ENCODE measurements at regions not wholly inside any gene's neighbourhood (a gene's known extent, or its start where the extent isn't known, plus 50 kb on each side); places are given as distances from the start of the nearest gene placed in this dataset.

DNA sequence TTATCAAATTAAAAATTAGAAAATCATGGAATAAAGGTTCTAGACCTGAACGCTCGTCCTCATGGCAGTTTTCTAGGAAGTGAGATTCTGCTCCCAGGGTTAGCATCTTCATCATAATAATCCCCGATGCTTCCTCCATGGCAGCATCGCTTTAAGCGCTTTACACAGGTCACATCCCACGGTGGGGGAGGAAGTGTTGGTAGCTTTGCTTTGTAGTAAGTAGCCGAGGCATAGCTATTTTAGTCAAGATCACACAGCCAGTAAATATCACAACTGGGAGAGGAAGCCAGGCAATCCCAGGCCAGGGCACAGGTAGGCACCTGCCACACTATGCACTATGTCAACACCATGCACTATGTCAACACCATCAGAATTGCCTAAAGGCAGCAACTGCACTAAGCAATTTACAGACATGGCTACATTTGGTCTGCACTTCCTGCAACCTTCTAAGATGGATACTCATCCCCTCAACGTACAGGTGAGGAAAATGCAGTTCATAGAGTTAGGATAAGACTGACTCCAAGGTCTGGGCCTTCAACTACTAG is 205.5 kb downstream of the FBXO15 start:
- no peak overlapping the region for H3K4me3 ChIP-seq (ENCODE audit: low read depth in 1 of 2, low read length in 2 of 2)
- no peaks in the 10 kb centered on the region for H3K27me3 ChIP-seq (ENCODE audit: low read depth, low read length)
- H3K27ac ChIP-seq (ENCODE audit: low read length) = no peak overlapping the region
- no peaks in the 10 kb centered on the region for H3K9me3 ChIP-seq (ENCODE audit: control insufficient read depth in 1 of 2, low read length in 2 of 2)
- no peaks in the 10 kb centered on the region for H3K36me3 ChIP-seq (ENCODE audit: control insufficient read depth in 1 of 2, insufficient read depth in 2 of 2, low read length in 2 of 2)
- H3K4me1 ChIP-seq (ENCODE audit: control insufficient read depth in 1 of 2, insufficient read depth in 2 of 2, low read length in 2 of 2) = no peaks in the 10 kb centered on the region

DNA sequence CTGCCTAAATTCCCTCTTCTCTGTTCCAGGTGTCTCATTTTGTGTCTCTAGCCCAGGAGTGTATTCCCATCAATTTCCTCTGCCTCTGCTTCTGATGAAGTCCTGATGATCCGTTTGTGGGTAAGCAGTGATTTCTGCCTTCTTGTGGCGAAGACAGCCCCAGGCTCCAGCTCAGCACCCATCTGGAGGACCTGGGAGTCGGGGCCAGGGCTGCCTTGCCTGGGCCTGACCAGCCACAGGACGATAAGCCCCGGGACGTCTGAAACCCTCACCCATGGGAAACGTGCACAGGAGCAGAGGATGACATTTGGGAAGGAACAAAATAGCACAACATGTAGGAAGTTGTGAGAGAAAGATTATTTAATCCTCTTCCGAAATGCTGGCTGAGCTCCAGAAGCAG is 206.9 kb downstream of the FBXO15 start:
- Histone ChIP-seq H3K4me3 (ENCODE audit: low read depth in 1 of 2, low read length in 2 of 2) (no peak overlapping the region), H3K36me3 (ENCODE audit: control insufficient read depth in 1 of 2, insufficient read depth in 2 of 2, low read length in 2 of 2) (no peaks in the 10 kb centered on the region), H3K27me3 (ENCODE audit: low read depth, low read length) (no peaks in the 10 kb centered on the region), H3K4me1 (ENCODE audit: control insufficient read depth in 1 of 2, insufficient read depth in 2 of 2, low read length in 2 of 2) (no peaks in the 10 kb centered on the region), H3K9me3 (ENCODE audit: control insufficient read depth in 1 of 2, low read length in 2 of 2) (no peaks in the 10 kb centered on the region), H3K27ac (ENCODE audit: low read length) (no peak overlapping the region)

DNA sequence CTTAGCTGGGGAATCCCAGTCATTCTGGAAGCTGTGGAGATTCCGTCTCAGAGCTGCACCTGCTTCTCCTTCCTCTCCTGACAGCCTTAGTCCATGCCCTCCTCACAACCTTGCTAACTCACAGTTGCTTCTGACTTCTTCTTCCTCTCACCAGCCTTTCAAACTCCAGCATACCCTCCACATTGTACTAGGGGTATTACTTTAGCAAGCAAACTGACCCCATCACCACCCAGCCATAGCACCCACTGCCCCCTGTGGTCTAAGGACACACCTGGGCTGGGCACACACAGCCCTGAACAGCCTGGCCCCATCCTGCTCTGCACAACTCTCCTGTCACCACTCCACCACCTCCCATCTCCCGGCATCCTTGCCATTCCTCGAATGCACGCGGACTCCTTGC is 208.2 kb downstream of the FBXO15 start:
- Histone ChIP-seq H3K9me3 (ENCODE audit: control insufficient read depth in 1 of 2, low read length in 2 of 2) (no peaks in the 10 kb centered on the region), H3K36me3 (ENCODE audit: control insufficient read depth in 1 of 2, insufficient read depth in 2 of 2, low read length in 2 of 2) (no peaks in the 10 kb centered on the region), H3K27ac (ENCODE audit: low read length) (no peak overlapping the region), H3K27me3 (ENCODE audit: low read depth, low read length) (no peaks in the 10 kb centered on the region), H3K4me1 (ENCODE audit: control insufficient read depth in 1 of 2, insufficient read depth in 2 of 2, low read length in 2 of 2) (no peaks in the 10 kb centered on the region), H3K4me3 (ENCODE audit: low read depth in 1 of 2, low read length in 2 of 2) (no peak overlapping the region)

DNA sequence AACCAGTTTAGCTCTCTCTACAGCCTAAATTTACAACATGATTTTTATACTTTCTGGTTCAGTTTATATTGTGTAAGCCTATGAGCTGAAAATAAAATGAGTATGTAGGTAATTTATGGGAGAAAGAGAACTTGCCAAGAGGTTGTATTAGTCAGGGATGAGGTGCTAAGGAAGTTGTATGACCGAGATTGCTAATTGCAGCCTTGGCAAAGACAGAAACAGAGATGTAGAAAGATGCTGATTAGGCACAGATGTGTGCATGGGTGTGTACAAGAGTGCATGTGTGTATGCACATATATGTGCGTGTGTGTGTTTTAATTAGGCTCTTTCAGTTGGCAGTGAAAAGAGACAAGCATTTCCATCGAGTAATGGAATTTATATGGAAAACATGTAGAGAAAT is 213.9 kb downstream of the FBXO15 start:
- H3K4me3 ChIP-seq (ENCODE audit: low read depth in 1 of 2, low read length in 2 of 2) = no peak overlapping the region
- no peak overlapping the region for H3K27ac ChIP-seq (ENCODE audit: low read length)
- no peaks in the 10 kb centered on the region for H3K4me1 ChIP-seq (ENCODE audit: control insufficient read depth in 1 of 2, insufficient read depth in 2 of 2, low read length in 2 of 2)
- no peaks in the 10 kb centered on the region for H3K36me3 ChIP-seq (ENCODE audit: control insufficient read depth in 1 of 2, insufficient read depth in 2 of 2, low read length in 2 of 2)
- H3K9me3 ChIP-seq (ENCODE audit: control insufficient read depth in 1 of 2, low read length in 2 of 2) = no peaks in the 10 kb centered on the region
- H3K27me3 ChIP-seq (ENCODE audit: low read depth, low read length) = no peaks in the 10 kb centered on the region

DNA sequence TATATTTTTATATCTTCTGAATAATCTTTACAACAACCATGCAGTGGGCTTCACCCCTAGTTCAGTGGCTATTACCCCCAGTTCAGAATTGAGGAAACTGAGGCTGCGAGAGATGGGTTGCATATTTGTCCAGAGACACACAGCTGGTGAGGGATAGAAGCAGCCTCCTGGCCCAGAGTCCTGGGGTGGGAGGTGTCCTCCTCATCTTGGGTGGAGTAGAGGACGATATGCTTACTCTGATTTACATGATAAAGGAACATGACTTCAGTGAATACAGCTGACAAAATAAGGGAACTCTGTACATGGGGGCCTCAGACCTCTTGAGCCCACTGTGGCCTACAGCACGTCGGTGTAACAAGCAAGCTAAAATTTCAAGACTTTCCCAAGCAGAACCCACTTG is 214.7 kb downstream of the FBXO15 start:
- H3K36me3 ChIP-seq (ENCODE audit: control insufficient read depth in 1 of 2, insufficient read depth in 2 of 2, low read length in 2 of 2) = no peaks in the 10 kb centered on the region

DNA sequence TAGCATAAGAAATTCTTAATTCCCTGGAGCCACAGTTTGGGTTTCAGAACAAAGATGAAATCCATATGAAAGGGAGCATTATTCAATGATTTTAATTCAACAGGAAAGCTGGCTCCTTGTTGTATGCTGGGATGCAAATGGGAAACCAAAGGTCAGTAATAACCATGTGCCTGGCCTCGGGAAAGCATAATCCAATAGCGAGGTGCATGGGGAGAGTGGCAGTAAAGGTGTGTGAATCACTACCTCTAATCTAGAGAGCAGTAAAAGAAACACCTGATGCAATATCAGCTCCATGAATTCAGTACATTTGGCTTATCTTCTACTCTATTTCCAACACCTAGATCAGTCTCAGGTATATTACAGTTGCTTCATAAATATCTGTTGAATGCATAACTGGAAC is 220.1 kb downstream of the FBXO15 start:
- Histone ChIP-seq H3K27ac (ENCODE audit: low read length) (no peak overlapping the region), H3K9me3 (ENCODE audit: control insufficient read depth in 1 of 2, low read length in 2 of 2) (no peaks in the 10 kb centered on the region), H3K4me1 (ENCODE audit: control insufficient read depth in 1 of 2, insufficient read depth in 2 of 2, low read length in 2 of 2) (no peaks in the 10 kb centered on the region), H3K4me3 (ENCODE audit: low read depth in 1 of 2, low read length in 2 of 2) (no peak overlapping the region), H3K27me3 (ENCODE audit: low read depth, low read length) (no peaks in the 10 kb centered on the region), H3K36me3 (ENCODE audit: control insufficient read depth in 1 of 2, insufficient read depth in 2 of 2, low read length in 2 of 2) (no peaks in the 10 kb centered on the region)

More for the DNA sequence above, 214.7 kb downstream of the FBXO15 start:
- Histone ChIP-seq H3K4me3 (ENCODE audit: low read depth in 1 of 2, low read length in 2 of 2) (no peak overlapping the region), H3K9me3 (ENCODE audit: control insufficient read depth in 1 of 2, low read length in 2 of 2) (no peaks in the 10 kb centered on the region), H3K27ac (ENCODE audit: low read length) (no peak overlapping the region), H3K4me1 (ENCODE audit: control insufficient read depth in 1 of 2, insufficient read depth in 2 of 2, low read length in 2 of 2) (no peaks in the 10 kb centered on the region), H3K27me3 (ENCODE audit: low read depth, low read length) (no peaks in the 10 kb centered on the region)

DNA sequence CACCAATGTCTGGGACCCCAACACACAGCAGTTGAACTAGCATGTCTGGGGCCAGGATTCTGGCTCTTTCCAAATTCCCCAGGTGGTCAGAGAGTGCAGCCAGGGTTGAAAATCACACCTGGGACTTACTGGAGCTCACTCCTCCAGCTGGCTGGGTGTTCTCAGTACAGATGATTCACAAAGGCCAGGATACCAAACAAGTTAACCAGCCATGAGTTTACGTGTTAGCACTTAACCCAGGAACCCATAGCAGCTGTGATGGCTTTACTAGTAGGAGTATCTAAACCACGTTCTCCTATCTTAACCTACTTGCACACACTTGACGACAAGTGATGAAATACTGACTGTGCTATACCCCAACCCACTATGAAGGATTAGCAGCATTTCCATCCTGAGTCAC is 222.8 kb downstream of the FBXO15 start:
- Histone ChIP-seq H3K4me3 (ENCODE audit: low read depth in 1 of 2, low read length in 2 of 2) (no peak overlapping the region), H3K36me3 (ENCODE audit: control insufficient read depth in 1 of 2, insufficient read depth in 2 of 2, low read length in 2 of 2) (no peaks in the 10 kb centered on the region), H3K27me3 (ENCODE audit: low read depth, low read length) (no peaks in the 10 kb centered on the region), H3K4me1 (ENCODE audit: control insufficient read depth in 1 of 2, insufficient read depth in 2 of 2, low read length in 2 of 2) (no peaks in the 10 kb centered on the region), H3K9me3 (ENCODE audit: control insufficient read depth in 1 of 2, low read length in 2 of 2) (no peaks in the 10 kb centered on the region), H3K27ac (ENCODE audit: low read length) (no peak overlapping the region)

DNA sequence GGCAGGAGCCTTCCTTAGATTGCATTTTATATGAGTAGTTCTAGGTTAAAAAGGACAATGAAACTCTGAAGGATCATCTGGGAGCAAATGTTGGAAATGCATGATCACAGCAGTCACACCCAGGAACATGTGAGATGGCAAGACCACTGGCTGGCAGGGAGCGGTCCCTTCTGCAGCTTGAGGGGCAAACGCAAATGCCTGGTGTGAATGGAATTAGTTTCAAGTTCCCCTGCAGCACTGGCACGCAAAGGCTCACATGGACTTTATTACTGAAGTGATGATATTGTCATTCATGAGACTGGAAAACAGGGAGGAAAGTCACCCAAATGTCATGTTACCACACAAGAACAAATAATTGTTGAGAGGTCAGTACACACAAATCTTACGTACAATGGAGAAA is 223.3 kb downstream of the FBXO15 start:
- Histone ChIP-seq H3K36me3 (ENCODE audit: control insufficient read depth in 1 of 2, insufficient read depth in 2 of 2, low read length in 2 of 2) (no peaks in the 10 kb centered on the region), H3K4me1 (ENCODE audit: control insufficient read depth in 1 of 2, insufficient read depth in 2 of 2, low read length in 2 of 2) (no peaks in the 10 kb centered on the region), H3K27ac (ENCODE audit: low read length) (no peak overlapping the region), H3K9me3 (ENCODE audit: control insufficient read depth in 1 of 2, low read length in 2 of 2) (no peaks in the 10 kb centered on the region), H3K27me3 (ENCODE audit: low read depth, low read length) (no peaks in the 10 kb centered on the region), H3K4me3 (ENCODE audit: low read depth in 1 of 2, low read length in 2 of 2) (no peak overlapping the region)

DNA sequence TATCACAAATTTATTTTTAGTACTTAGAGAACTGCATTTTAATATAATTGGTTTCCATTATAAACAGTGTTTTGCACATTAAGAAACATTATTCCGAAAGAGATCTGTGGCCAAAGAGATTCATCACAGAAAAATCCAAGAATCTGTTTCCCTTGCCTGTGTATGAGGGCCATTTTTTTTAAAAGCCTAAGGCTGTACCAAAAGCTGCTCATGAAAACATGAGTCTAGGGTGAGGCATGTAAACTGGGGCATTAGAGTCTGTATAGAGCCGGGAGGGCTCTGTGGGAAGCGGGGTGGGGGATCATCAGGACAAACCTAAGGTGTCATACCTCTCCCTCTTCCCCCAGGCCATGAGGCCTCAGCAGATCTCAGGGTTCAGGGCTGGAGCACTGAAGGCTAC is 223.8 kb downstream of the FBXO15 start:
- H3K36me3 ChIP-seq (ENCODE audit: control insufficient read depth in 1 of 2, insufficient read depth in 2 of 2, low read length in 2 of 2) = no peaks in the 10 kb centered on the region
- no peak overlapping the region for H3K4me3 ChIP-seq (ENCODE audit: low read depth in 1 of 2, low read length in 2 of 2)
- H3K4me1 ChIP-seq (ENCODE audit: control insufficient read depth in 1 of 2, insufficient read depth in 2 of 2, low read length in 2 of 2) = no peaks in the 10 kb centered on the region
- no peaks in the 10 kb centered on the region for H3K9me3 ChIP-seq (ENCODE audit: control insufficient read depth in 1 of 2, low read length in 2 of 2)
- H3K27ac ChIP-seq (ENCODE audit: low read length) = no peak overlapping the region
- no peaks in the 10 kb centered on the region for H3K27me3 ChIP-seq (ENCODE audit: low read depth, low read length)

DNA sequence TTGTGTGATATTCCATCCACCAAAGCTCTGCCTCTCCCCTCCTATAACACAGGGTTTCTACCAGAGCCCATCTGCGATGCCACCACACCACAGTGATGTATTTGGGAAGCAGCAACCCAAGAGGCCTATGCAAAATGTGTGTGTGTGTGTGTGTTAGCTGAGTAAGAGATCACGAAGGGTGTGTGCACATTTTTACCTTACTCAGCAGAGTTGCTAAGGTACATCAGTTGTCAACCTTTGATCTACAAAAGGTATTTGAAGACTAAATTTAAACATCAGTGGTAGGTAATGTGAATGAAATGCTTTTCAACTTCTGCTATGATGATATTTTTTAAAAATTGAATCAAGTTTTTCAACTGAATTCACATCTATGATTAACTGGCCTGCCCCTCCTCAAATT is 227.6 kb downstream of the FBXO15 start:
- no peaks in the 10 kb centered on the region for H3K36me3 ChIP-seq (ENCODE audit: control insufficient read depth in 1 of 2, insufficient read depth in 2 of 2, low read length in 2 of 2)
- no peak overlapping the region for H3K27ac ChIP-seq (ENCODE audit: low read length)
- H3K4me1 ChIP-seq (ENCODE audit: control insufficient read depth in 1 of 2, insufficient read depth in 2 of 2, low read length in 2 of 2) = no peaks in the 10 kb centered on the region
- no peak overlapping the region for H3K4me3 ChIP-seq (ENCODE audit: low read depth in 1 of 2, low read length in 2 of 2)
- H3K27me3 ChIP-seq (ENCODE audit: low read depth, low read length) = no peaks in the 10 kb centered on the region
- no peaks in the 10 kb centered on the region for H3K9me3 ChIP-seq (ENCODE audit: control insufficient read depth in 1 of 2, low read length in 2 of 2)

DNA sequence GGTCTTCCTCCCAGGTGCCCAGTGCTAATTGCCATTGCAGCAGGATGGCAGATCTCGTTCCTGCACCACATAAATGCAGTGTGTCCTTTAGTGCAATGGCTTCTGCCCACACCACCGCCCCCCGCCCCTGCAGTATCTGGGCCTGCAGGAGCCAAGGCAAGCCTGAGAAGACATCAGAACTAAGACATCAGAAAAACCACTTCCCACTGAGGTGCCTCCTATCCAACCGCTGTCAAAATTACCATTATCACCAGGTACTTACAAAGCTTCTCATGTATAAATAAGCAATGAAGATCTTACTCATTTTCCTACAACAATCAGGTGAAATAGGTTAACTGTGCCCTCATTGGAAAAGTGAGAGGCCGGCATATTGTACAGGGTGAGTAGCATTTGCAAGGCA is 228.8 kb downstream of the FBXO15 start:
- H3K4me3 ChIP-seq (ENCODE audit: low read depth in 1 of 2, low read length in 2 of 2) = no peak overlapping the region
- H3K9me3 ChIP-seq (ENCODE audit: control insufficient read depth in 1 of 2, low read length in 2 of 2) = no peaks in the 10 kb centered on the region
- H3K27me3 ChIP-seq (ENCODE audit: low read depth, low read length) = no peaks in the 10 kb centered on the region
- no peak overlapping the region for H3K27ac ChIP-seq (ENCODE audit: low read length)
- H3K4me1 ChIP-seq (ENCODE audit: control insufficient read depth in 1 of 2, insufficient read depth in 2 of 2, low read length in 2 of 2) = no peaks in the 10 kb centered on the region
- H3K36me3 ChIP-seq (ENCODE audit: control insufficient read depth in 1 of 2, insufficient read depth in 2 of 2, low read length in 2 of 2) = no peaks in the 10 kb centered on the region

DNA sequence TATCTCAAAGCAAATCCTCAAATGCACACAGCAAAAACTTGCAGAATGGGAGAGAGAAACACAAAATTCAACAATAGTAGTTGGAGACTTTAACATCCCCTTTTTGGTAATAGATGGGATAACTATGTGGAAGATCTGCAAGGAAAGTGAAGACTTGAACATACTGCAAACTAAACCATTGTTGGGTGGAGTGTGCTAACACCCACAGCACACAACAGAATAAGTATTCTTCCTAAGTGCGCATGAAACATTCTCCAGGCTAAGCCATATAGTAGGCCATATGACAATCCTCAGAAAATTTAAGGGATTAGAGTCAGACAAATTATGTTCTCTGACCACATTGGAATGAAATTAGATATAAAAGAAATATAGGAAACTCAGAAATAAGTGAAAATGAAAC is 230.6 kb downstream of the FBXO15 start:
- no peaks in the 10 kb centered on the region for H3K4me1 ChIP-seq (ENCODE audit: control insufficient read depth in 1 of 2, insufficient read depth in 2 of 2, low read length in 2 of 2)

More for the DNA sequence above, 230.6 kb downstream of the FBXO15 start:
- Histone ChIP-seq H3K27me3 (ENCODE audit: low read depth, low read length) (no peaks in the 10 kb centered on the region), H3K27ac (ENCODE audit: low read length) (no peak overlapping the region), H3K36me3 (ENCODE audit: control insufficient read depth in 1 of 2, insufficient read depth in 2 of 2, low read length in 2 of 2) (no peaks in the 10 kb centered on the region), H3K4me3 (ENCODE audit: low read depth in 1 of 2, low read length in 2 of 2) (no peak overlapping the region), H3K9me3 (ENCODE audit: control insufficient read depth in 1 of 2, low read length in 2 of 2) (no peaks in the 10 kb centered on the region)
